Upper lobe of left lung (tissue), 4 donors: ENCODE measurements at regions not wholly inside any gene's neighbourhood (a gene's known extent, or its start where the extent isn't known, plus 50 kb on each side); places are given as distances from the start of the nearest gene placed in this dataset.

Experiments used
- POLR2A ChIP-seq, 4 donors: fragments of 450-650 bp; IDR thresholded peaks; one replicate each; pipeline ENCODE4 v1.5.1; 2016 to 2017; ENCODE audit warnings: antibody characterized with exemption in 4 of 4, mild to moderate bottlenecking in 2 of 4
- POLR2AphosphoS5 ChIP-seq, 2 donors: sonication (generic); formaldehyde crosslinking; IDR thresholded peaks; one replicate each; pipeline ENCODE4 v1.5.1; 2017; ENCODE audit warnings: antibody characterized with exemption in 2 of 2
- TF ChIP-seq, protein P1 (sequence below), 6 experiments: fragments of 450-650 bp in 4 of 6; fragments of 200-600 bp in 2 of 6; sonication (generic) in 2 of 6; IDR thresholded peaks; one replicate each; pipeline ENCODE4 v1.5.1; 2016 to 2019; ENCODE audit warnings: antibody characterized with exemption in 6 of 6

DNA sequence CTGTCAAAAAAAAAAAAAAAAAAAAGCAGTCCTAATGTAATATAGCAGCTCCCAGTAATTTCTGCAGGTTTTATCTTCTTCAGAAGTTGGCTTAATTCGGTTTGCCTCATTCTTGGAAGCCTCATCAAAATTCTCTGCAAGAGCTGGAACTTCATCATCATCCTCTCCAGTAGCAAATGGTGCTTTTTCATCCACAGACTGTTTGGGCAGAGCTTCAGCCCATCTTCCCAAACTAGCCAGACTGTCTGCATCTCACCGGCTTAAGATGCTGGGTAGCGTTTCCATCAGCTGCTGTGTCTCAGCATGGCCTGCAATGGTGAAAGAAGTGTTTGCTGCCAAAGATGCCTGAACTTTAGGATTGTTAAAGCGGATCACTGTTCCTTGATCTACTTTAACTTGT lies 112.6 kb downstream of the AIPL1 start:
- TF ChIP-seq POLR2A (IDR thresholded peaks at IDR 0.05) (no peak), POLR2AphosphoS5 (IDR thresholded peaks at IDR 0.05) (no peak)
- TF ChIP-seq, protein P1, sequence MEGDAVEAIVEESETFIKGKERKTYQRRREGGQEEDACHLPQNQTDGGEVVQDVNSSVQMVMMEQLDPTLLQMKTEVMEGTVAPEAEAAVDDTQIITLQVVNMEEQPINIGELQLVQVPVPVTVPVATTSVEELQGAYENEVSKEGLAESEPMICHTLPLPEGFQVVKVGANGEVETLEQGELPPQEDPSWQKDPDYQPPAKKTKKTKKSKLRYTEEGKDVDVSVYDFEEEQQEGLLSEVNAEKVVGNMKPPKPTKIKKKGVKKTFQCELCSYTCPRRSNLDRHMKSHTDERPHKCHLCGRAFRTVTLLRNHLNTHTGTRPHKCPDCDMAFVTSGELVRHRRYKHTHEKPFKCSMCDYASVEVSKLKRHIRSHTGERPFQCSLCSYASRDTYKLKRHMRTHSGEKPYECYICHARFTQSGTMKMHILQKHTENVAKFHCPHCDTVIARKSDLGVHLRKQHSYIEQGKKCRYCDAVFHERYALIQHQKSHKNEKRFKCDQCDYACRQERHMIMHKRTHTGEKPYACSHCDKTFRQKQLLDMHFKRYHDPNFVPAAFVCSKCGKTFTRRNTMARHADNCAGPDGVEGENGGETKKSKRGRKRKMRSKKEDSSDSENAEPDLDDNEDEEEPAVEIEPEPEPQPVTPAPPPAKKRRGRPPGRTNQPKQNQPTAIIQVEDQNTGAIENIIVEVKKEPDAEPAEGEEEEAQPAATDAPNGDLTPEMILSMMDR (IDR thresholded peaks at IDR 0.05) = no peak
